HEK293T (cell line): ENCODE measurements at regions not wholly inside any gene's neighbourhood (a gene's known extent, or its start where the extent isn't known, plus 50 kb on each side); places are given as distances from the start of the nearest gene placed in this dataset.

ENCODE experiments used
- CTCF ChIA-PET: fragments of 350-600 bp; formaldehyde crosslinking; extraction: SDS; loops from one replicate; lab custom pipeline; 2021; ENCODE audit warnings: antibody characterized with exemption, inconsistent platforms; lab: Yijun Ruan, JAX
- POLR2A ChIA-PET: fragments of 350-600 bp; formaldehyde crosslinking; extraction: SDS; loops from one replicate; lab custom pipeline; 2020; ENCODE audit warnings: antibody characterized with exemption, inconsistent platforms; lab: Yijun Ruan, JAX
- DNase-seq: peaks from one replicate; pipeline ENCODE4 v3.0.0; 2012; ENCODE audit warnings: mixed read lengths; ENCODE audit errors: extremely low spot score
- ARNT ChIP-seq: fragments of 450-650 bp; IDR thresholded peaks from 2 replicates; pipeline ENCODE4 v1.6.1; 2017; ENCODE audit warnings: mild to moderate bottlenecking
- BHLHE40 ChIP-seq: fragments of 450-650 bp; IDR thresholded peaks from 2 replicates; pipeline ENCODE4 v1.6.1; 2016; ENCODE audit warnings: mild to moderate bottlenecking, moderate library complexity, borderline replicate concordance
- CTBP1 ChIP-seq: fragments of 450-650 bp; IDR thresholded peaks from 2 replicates; pipeline ENCODE4 v1.6.1; 2016; ENCODE audit warnings: borderline replicate concordance
- ELF4 ChIP-seq: fragments of 450-650 bp; IDR thresholded peaks from 2 replicates; pipeline ENCODE4 v1.6.1; 2017; ENCODE audit warnings: antibody characterized with exemption
- FOXA1 ChIP-seq: fragments of 450-650 bp; IDR thresholded peaks from 2 replicates; pipeline ENCODE4 v1.6.1; 2016; ENCODE audit warnings: mild to moderate bottlenecking
- FOXK2 ChIP-seq: fragments of 450-650 bp; IDR thresholded peaks from 2 replicates; pipeline ENCODE4 v1.6.1; 2016; ENCODE audit warnings: mild to moderate bottlenecking
- FOXM1 ChIP-seq: fragments of 450-650 bp; IDR thresholded peaks from 2 replicates; pipeline ENCODE4 v1.6.1; 2017; ENCODE audit warnings: mild to moderate bottlenecking, borderline replicate concordance
- HDGF ChIP-seq: fragments of 450-650 bp; IDR thresholded peaks from 2 replicates; pipeline ENCODE4 v1.6.1; 2017; ENCODE audit warnings: antibody characterized with exemption, borderline replicate concordance
- L3MBTL2 ChIP-seq: fragments of 450-650 bp; conservative IDR thresholded peaks from 2 replicates; pipeline ENCODE4 v1.6.1; 2016; ENCODE audit warnings: mild to moderate bottlenecking
- LEF1 ChIP-seq: fragments of 450-650 bp; IDR thresholded peaks from 2 replicates; pipeline ENCODE4 v1.6.1; 2017; ENCODE audit warnings: mild to moderate bottlenecking, borderline replicate concordance
- NFRKB ChIP-seq: fragments of 450-650 bp; IDR thresholded peaks from 2 replicates; pipeline ENCODE4 v1.6.1; 2016; ENCODE audit warnings: mild to moderate bottlenecking, moderate library complexity
- SP1 ChIP-seq: fragments of 450-650 bp; IDR thresholded peaks from 2 replicates; pipeline ENCODE4 v1.6.1; 2017
- SUZ12 ChIP-seq: fragments of 450-650 bp; IDR thresholded peaks from 2 replicates; pipeline ENCODE4 v1.6.1; 2016; ENCODE audit warnings: mild to moderate bottlenecking
- TARDBP ChIP-seq: fragments of 450-650 bp; IDR thresholded peaks from 2 replicates; pipeline ENCODE4 v1.6.1; 2016
- ZNF384 ChIP-seq: fragments of 450-650 bp; IDR thresholded peaks from 2 replicates; pipeline ENCODE4 v1.6.1; 2016
- TF ChIP-seq, protein P1 (sequence below): fragments of 450-650 bp; IDR thresholded peaks from 2 replicates; pipeline ENCODE4 v1.6.1; 2016

- ChIA-PET CTCF (interaction anchor here (0.9 to 1.2 kb wide), 2 partner anchors 63 to 165 kb away, joined by 3 to 4 read pairs; partner anchors contain the start of gene NOL4), POLR2A (no interaction called here)
- TF ChIP-seq SUZ12 (no peak), FOXK2 (no peak), ZNF384 (no peak), ELF4 (no peak), NFRKB (no peak), LEF1 (no peak), FOXM1 (no peak), SP1 (no peak), HDGF (no peak), L3MBTL2 (no peak), ARNT (no peak), TARDBP (no peak), CTBP1 (no peak), FOXA1 (no peak), BHLHE40 (no peak)
- TF ChIP-seq, protein P1, sequence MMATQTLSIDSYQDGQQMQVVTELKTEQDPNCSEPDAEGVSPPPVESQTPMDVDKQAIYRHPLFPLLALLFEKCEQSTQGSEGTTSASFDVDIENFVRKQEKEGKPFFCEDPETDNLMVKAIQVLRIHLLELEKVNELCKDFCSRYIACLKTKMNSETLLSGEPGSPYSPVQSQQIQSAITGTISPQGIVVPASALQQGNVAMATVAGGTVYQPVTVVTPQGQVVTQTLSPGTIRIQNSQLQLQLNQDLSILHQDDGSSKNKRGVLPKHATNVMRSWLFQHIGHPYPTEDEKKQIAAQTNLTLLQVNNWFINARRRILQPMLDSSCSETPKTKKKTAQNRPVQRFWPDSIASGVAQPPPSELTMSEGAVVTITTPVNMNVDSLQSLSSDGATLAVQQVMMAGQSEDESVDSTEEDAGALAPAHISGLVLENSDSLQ, result no peak
- DNase-seq, result no peak
These were observed 63.1 kb upstream of the NOL4 start for GRCh38 chr18:34287825-34288224.

- TF ChIP-seq TARDBP, result no peak
- TF ChIP-seq ELF4, result no peak
- no peak for TF ChIP-seq NFRKB
- no peak for TF ChIP-seq SUZ12
- TF ChIP-seq SP1, result no peak
- no peak for TF ChIP-seq BHLHE40
- ChIA-PET CTCF (interaction anchor here (0.8 kb wide), 1 partner anchor 16 kb away, joined by 3 read pairs; no protein-coding TSS in a partner anchor), POLR2A (no interaction called here)
- DNase-seq, result no peak
These were observed 67.9 kb upstream of the NOL4 start for GRCh38 chr18:34292594-34292993.

DNA sequence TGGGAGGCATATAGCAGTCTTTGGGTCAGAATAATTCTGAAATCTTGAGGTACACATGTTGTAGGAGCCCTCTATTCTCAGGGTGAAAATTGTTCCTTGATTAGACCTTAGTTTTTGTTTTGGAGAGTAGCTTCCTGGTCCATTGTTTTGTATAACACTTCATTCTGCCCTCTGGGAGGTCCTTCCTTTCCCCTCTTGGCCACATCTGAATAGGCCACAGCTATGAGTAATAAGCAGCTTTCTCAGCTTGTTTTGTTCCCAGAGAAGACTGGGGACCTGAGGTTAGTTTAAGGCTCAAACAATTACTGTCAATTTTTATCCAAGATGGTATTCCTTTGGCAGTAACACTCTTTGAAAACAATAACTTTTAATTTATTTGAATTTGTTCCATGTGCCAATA is 72.6 kb upstream of the NOL4 start:
- no peak for DNase-seq
- POLR2A ChIA-PET, result no interaction called here
- CTCF ChIA-PET, result interaction anchor here (0.5 kb wide), 1 partner anchor 18 kb away, joined by 3 read pairs; no protein-coding TSS in a partner anchor

GRCh38 chr18:34299828-34300227 is 75.1 kb upstream of the NOL4 start:
- no peak for TF ChIP-seq HDGF
- no peak for TF ChIP-seq L3MBTL2
- no peak for TF ChIP-seq SP1
- TF ChIP-seq ELF4, result no peak
- TF ChIP-seq SUZ12, result no peak
- no peak for TF ChIP-seq FOXK2
- TF ChIP-seq ARNT, result no peak
- no peak for TF ChIP-seq FOXA1
- TF ChIP-seq, protein P1, result no peak
- no peak for TF ChIP-seq BHLHE40
- TF ChIP-seq NFRKB, result no peak
- no peak for TF ChIP-seq ZNF384
- TF ChIP-seq TARDBP, result no peak
- TF ChIP-seq FOXM1, result no peak
- no peak for TF ChIP-seq LEF1
- TF ChIP-seq CTBP1, result no peak

More for the DNA sequence above, 72.6 kb upstream of the NOL4 start:
- TF ChIP-seq HDGF (no peak), FOXK2 (no peak), LEF1 (no peak), TARDBP (no peak), CTBP1 (no peak), SUZ12 (no peak), FOXA1 (no peak), ZNF384 (no peak), L3MBTL2 (no peak), BHLHE40 (no peak), SP1 (no peak), FOXM1 (no peak), ARNT (no peak), ELF4 (no peak), NFRKB (no peak)
- TF ChIP-seq, protein P1, result no peak

DNA sequence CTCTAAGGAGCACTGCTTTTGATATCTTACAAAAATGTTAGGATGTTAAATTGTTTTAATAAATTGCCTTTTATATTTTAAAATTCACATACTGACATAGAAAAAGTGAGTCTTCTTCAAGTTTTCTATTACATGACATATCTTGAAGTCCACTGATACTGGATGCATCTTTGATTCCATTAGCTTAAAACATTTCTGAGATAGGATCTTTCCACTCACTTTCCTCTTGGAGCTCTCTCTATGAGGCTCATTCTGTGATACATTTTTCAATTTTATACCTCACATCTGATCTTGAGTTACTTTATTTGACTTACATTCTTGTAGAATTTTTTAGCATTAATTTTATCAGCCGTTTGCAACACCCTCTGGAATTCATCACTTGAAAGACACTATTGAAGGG is 86.8 kb upstream of the NOL4 start:
- TF ChIP-seq, protein P1, result no peak
- TF ChIP-seq ARNT (no peak), SP1 (no peak), FOXA1 (no peak), ELF4 (no peak), LEF1 (no peak), CTBP1 (no peak), NFRKB (no peak), BHLHE40 (no peak), FOXK2 (no peak), SUZ12 (no peak), L3MBTL2 (no peak), HDGF (no peak), FOXM1 (no peak)
- CTCF ChIA-PET, result interaction anchor here (1.4 kb wide), 1 partner anchor 189 kb away, joined by 6 read pairs; no protein-coding TSS in a partner anchor
- POLR2A ChIA-PET, result no interaction called here
- no peak for DNase-seq

More at GRCh38 chr18:34299828-34300227, 75.1 kb upstream of the NOL4 start:
- no peak for DNase-seq
- ChIA-PET POLR2A (no interaction called here), CTCF (no interaction called here)
